ENCODE measurements at regions not wholly inside any gene's neighbourhood (a gene's known extent, or its start where the extent isn't known, plus 50 kb on each side); places are given as distances from the start of the nearest gene placed in this dataset.

- no peak for TF ChIP-seq CTCF (IDR thresholded peaks at IDR 0.05; ENCODE audit: low read depth, low read length, poor library complexity, severe bottlenecking)
- no peak for TF ChIP-seq EZH2phosphoT487 (IDR thresholded peaks at IDR 0.05; ENCODE audit: borderline replicate concordance, low read length)
Observed at GRCh38 chr20:53707371-53708055, 113.9 kb upstream of the ZNF217 start.

Data from DOHH2 (cell line).